Large intestine (tissue), 3 donors: ENCODE measurements at regions not wholly inside any gene's neighbourhood (a gene's known extent, or its start where the extent isn't known, plus 50 kb on each side); places are given as distances from the start of the nearest gene placed in this dataset.
A peak's percentile ranks its signal among the peaks of the same experiment; 100 is the strongest.

Experiments used
- DNase-seq, 2 donors: peaks; one replicate each; pipeline versions ENCODE4 v3.0.0 to v3.0.0-alpha.2; 2013
- H3K27ac ChIP-seq: one replicate; pipeline ENCODE4 v1.5.1; 2013; ENCODE audit warnings: low read length
- H3K27me3 ChIP-seq: 2 replicates; pipeline ENCODE4 v1.6.1; 2013; ENCODE audit warnings: low read length; ENCODE audit not compliant: control insufficient read depth, insufficient read depth
- H3K36me3 ChIP-seq: 2 replicates; pipeline ENCODE4 v1.6.1; 2013; ENCODE audit warnings: low read length; ENCODE audit not compliant: control insufficient read depth, insufficient read depth
- H3K4me1 ChIP-seq: one replicate; pipeline ENCODE4 v1.6.1; 2013; ENCODE audit warnings: low read length; ENCODE audit not compliant: control insufficient read depth, insufficient read depth
- H3K4me3 ChIP-seq: one replicate; pipeline ENCODE4 v1.5.1; 2013; ENCODE audit warnings: low read length
- H3K9me3 ChIP-seq: one replicate; pipeline ENCODE4 v1.6.1; 2013; ENCODE audit warnings: mild to moderate bottlenecking, low read depth, low read length, moderate library complexity; ENCODE audit not compliant: control insufficient read depth
- WGBS: methylation state at CpG from one replicate; pipeline ENCODE4 v1.1.5; 2013; ENCODE audit warnings: low lambda C conversion rate; ENCODE audit not compliant: insufficient coverage; 5-methylcytosine and 5-hydroxymethylcytosine counted together

DNA sequence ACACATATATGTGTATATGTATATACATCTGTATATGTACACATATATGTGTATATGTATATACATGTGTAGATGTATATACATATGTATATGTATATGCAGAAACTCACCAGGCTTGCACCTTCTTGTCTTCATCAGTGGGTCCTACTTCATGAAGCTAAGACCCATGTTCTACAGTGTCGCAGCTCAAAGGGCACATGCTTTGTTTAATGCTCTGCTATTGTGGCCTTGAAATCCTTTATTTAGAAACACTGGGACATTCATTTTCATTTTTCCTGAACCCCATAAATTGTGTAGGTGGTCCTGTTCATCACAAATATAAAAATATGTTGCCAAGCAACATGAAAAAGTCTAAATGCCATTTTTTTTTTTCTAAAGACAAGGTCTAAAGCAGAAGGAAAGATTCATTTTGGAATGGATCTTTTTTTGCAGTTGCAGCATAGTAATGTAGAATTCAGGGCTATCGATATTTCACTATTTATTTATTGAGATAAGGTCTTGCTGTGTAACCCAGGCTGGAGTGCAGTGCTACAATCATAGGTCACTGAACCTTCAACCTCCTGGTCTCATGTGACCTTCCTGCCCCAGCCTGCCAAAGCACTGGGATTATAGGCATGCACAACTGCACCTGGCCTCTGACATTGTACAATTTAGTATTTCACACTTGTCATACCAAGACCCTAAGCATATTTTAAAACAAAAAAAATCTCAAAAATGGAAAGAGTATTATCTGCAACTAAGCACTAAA is 1460.5 kb downstream of the NLGN4Y start:
- no peak overlapping the region for H3K4me3 ChIP-seq
- no peak for DNase-seq
- H3K27me3 ChIP-seq = no peaks in the 10 kb centered on the region
- H3K9me3 ChIP-seq = no peaks in the 10 kb centered on the region
- no peaks in the 10 kb centered on the region for H3K4me1 ChIP-seq
- H3K36me3 ChIP-seq = no peaks in the 10 kb centered on the region
- WGBS = no CpG with 5 or more reads among the region's 2 CpGs
- no peak overlapping the region for H3K27ac ChIP-seq

DNA sequence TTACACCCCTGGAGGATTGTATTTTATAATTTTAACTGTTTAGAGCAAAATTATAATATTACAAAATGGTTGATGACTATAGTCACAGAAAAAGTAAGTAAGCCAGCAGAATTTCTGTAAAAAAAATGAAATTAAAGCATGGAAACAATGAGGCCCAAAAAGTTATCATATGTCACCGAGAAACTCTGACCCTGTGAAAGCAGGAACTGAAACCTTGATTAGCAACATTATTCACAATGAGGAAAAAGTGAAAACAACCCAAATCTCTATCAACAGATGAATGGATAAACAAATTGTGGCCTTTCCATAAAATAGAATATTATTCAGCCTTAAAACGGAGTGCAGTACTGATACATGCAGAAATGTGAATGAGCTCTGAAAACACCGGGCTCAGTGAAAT is 1471.7 kb downstream of the NLGN4Y start:
- Histone ChIP-seq H3K9me3 (no peaks in the 10 kb centered on the region), H3K36me3 (no peaks in the 10 kb centered on the region), H3K4me3 (no peak overlapping the region), H3K4me1 (no peaks in the 10 kb centered on the region), H3K27ac (no peak overlapping the region), H3K27me3 (no peaks in the 10 kb centered on the region)
- no peak for DNase-seq
- WGBS = no CpG with 5 or more reads among the region's 3 CpGs

DNA sequence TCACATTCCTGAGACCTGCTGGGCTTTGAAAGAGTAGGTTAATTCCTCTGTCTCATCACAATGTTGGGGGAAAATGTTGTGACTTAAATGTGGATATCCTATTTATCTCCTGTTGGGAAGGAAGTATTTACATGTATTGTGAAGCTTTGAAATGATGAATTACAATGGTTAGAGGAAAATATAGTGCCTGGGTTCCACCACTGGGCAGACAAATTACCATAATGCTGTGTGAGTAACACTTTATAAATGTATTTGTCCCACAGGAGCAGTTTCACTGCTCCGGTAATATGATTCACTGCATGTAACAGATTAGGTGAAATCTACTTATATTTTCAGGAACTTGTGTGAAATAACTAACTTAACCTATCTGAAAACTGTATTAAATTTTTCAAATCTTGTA is 1476.4 kb downstream of the NLGN4Y start:
- H3K9me3 ChIP-seq = no peaks in the 10 kb centered on the region
- no peak overlapping the region for H3K4me3 ChIP-seq
- no peak for DNase-seq
- H3K4me1 ChIP-seq = no peaks in the 10 kb centered on the region
- WGBS = no CpG with 5 or more reads among the region's 1 CpG
- H3K27me3 ChIP-seq = no peaks in the 10 kb centered on the region
- H3K27ac ChIP-seq = no peak overlapping the region
- H3K36me3 ChIP-seq = no peaks in the 10 kb centered on the region

DNA sequence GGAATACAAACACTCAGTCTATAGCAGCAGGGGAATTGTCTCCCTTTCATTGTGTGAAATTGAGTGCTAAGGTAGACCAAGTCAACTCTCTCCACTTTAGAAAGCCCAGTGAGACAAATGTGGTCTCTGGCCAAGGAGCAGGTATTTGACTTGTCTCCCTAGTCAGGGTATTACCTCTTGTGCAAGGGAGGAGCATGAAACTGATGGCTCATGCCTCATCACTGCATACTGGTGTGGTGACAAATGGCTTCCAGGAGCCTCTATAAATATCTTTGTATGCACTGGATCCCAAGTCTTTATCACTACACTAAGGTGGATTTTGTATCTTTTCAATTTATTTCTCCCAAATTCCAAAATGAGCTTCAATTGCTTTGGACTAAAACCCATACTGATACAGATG is 1477.6 kb downstream of the NLGN4Y start:
- H3K27ac ChIP-seq = no peak overlapping the region
- H3K9me3 ChIP-seq = no peaks in the 10 kb centered on the region
- no peak overlapping the region for H3K4me3 ChIP-seq
- H3K27me3 ChIP-seq = no peaks in the 10 kb centered on the region
- H3K36me3 ChIP-seq = no peaks in the 10 kb centered on the region
- no peak for DNase-seq
- H3K4me1 ChIP-seq = no peaks in the 10 kb centered on the region

DNA sequence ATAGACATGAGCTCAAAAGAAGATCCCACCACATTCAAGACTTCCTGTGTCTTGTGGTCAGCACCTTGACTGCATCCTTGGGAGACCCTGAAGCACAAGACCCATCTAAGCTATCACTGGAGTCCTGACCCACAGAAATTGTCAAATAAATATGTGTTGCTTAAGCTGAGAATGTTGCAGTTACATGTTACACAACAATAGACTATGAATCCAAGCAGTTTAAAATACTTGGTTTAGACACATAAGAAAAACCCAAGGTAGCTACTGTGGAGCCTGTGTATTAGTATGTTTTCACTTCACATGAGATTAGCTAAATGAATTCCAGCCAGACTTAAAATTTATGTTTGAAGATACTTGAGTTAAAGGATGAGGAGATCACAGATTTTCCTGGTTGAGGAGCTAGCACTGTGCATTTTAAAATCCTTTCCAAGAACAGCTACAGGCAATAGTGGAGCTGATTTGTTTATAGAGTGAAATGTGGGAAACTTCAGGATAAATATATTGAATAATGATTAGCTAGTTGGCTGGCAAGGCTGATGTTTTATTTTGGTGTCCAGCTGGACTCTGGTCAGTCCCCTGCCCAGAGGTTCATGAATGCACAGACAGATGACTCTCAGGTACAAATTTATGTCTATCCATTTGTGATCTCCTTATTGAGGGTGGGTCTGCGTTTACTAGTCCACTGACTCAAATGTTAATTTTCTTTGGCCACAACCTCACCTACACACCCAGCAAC is 1527.7 kb downstream of the NLGN4Y start:
- Histone ChIP-seq H3K4me1 (no peaks in the 10 kb centered on the region), H3K27ac (no peak overlapping the region), H3K36me3 (no peaks in the 10 kb centered on the region), H3K9me3 (no peaks in the 10 kb centered on the region), H3K27me3 (no peaks in the 10 kb centered on the region), H3K4me3 (no peak overlapping the region)
- no peak for DNase-seq
- WGBS = no CpG with 5 or more reads among the region's 1 CpG

DNA sequence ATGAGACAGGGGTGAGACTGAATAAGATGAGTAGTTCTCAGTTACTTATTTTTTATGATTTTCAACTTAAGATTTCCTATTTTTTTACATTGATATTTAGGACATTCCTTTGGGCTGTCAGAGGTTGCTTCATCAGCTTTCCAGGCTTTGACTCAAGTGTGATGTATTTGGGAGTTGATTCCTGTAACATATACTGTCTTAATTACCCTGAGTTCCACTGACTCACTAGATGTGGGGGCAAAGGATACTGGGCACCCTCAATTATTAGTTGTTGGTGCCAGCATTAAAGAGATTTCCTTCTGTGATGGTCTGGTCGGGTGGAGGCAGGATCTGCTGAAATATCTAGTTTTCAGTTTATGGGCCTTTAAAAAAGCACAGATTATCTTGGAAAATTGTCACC is 1535.8 kb downstream of the NLGN4Y start:
- no peak for DNase-seq
- no peaks in the 10 kb centered on the region for H3K27me3 ChIP-seq
- no peak overlapping the region for H3K4me3 ChIP-seq
- H3K9me3 ChIP-seq = no peaks in the 10 kb centered on the region
- H3K27ac ChIP-seq = no peak overlapping the region
- no peaks in the 10 kb centered on the region for H3K4me1 ChIP-seq
- H3K36me3 ChIP-seq = no peaks in the 10 kb centered on the region
- no CpG with 5 or more reads among the region's 1 CpG for WGBS

DNA sequence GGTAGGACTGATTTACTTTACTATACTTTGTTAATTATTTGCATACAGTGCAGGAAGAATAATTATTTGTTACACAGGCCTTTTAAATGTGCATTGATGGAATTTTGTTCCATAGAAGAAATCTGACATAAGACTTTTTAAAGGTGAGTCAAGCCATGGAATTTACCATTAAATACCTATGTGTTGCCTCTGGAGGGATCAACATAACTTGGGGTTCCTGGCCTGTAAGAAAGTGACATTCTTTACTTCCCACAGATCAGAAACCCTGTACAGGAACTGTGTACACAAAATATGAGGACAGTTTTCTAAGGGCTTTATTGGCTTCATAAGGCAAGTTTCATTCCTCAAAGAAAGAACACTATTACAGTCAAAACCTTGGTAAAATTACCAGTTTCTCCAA is 1536.4 kb downstream of the NLGN4Y start:
- Histone ChIP-seq H3K36me3 (no peaks in the 10 kb centered on the region), H3K4me1 (no peaks in the 10 kb centered on the region), H3K9me3 (no peaks in the 10 kb centered on the region)

DNA sequence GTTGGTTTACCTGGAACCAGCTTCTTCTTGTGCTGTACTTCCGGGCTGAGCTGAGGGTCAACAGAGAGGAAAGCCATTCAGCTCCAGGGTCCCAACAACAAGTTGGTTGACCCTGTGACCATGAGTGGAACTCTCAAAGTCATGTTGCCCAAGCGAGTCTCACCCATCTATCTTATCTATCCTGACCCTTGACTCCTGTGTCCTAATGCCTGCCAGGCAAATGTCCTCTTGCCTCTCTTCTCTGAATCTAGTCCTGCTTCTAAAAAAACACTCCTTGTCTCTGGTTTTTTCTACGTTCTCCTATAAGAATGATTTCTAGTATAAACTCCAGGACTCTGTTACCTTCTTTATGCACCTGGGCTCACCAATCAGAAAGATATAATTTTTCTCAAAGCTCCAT is 1547.6 kb downstream of the NLGN4Y start:
- Histone ChIP-seq H3K36me3 (no peaks in the 10 kb centered on the region), H3K9me3 (no peaks in the 10 kb centered on the region), H3K27me3 (no peaks in the 10 kb centered on the region), H3K27ac (no peak overlapping the region), H3K4me3 (no peak overlapping the region), H3K4me1 (no peaks in the 10 kb centered on the region)
- DNase-seq = no peak
- no CpG with 5 or more reads among the region's 3 CpGs for WGBS

More for the DNA sequence above, 1536.4 kb downstream of the NLGN4Y start:
- no peaks in the 10 kb centered on the region for H3K27me3 ChIP-seq
- no peak overlapping the region for H3K27ac ChIP-seq
- no peak for DNase-seq
- H3K4me3 ChIP-seq = no peak overlapping the region

DNA sequence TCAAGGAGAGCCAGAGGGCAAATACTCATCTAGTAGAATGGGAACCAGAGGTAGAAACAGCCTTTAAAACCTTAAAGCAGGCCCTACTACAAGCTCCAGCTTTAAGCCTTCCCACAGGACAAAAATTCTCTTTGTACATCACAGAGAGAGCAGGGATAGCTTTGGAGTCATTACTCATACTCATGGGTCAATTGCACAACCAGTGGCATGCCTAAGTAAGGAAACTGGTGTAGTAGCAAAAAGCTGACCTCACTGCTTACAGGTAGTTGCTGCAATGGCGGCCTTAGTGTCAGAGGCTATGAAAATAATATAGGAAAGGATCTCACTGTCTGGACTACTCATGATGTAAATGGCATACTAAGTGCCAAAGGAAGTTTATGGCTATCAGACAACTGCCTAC is 1551.4 kb downstream of the NLGN4Y start:
- Histone ChIP-seq H3K4me1 (no peaks in the 10 kb centered on the region), H3K27me3 (no peaks in the 10 kb centered on the region), H3K9me3 (no peaks in the 10 kb centered on the region), H3K4me3 (no peak overlapping the region), H3K27ac (no peak overlapping the region), H3K36me3 (no peaks in the 10 kb centered on the region)
- no peak for DNase-seq
- no CpG with 5 or more reads among the region's 1 CpG for WGBS

DNA sequence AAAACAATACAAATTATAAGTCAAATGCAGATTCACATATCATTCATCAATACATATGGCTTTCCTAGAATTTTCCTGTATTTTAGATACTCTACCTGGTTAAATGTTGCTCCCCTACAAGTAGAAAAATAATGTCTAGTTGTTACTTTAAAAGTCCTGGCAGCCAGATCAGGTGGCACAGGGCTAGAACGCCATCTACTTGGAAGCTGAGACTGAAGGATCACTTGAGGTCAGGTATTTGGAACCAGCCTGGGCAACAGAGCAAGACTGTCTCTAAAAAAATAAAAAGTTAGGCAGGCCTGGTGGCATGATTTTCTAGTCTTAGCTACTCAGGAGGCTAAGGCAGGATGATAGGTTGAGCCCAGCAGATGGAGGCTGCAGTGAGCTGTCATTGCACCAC is 1573.0 kb downstream of the NLGN4Y start:
- Histone ChIP-seq H3K9me3 (no peaks in the 10 kb centered on the region), H3K27ac (no peak overlapping the region), H3K27me3 (no peaks in the 10 kb centered on the region), H3K36me3 (no peaks in the 10 kb centered on the region), H3K4me3 (no peak overlapping the region), H3K4me1 (no peaks in the 10 kb centered on the region)
- no peak for DNase-seq
- no CpG with 5 or more reads among the region's 1 CpG for WGBS

DNA sequence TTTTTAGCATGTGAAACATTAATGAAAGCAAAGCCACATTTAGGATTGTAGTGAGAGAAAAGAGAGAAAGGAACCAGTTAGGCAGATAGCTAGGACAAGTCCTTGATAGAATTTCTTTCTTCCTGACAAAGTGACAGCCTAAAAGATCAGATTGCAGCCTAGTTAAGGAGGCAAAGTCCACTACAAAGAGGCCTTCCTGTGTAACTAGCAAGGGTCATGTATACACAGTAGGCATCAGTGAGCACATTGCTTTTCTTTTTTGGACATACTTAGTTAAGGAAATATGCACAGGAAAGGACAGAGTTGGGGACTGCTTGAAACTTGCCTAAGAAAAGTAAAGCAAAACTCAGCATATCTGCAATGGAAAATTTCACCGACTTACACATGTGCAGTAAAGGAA is 1577.5 kb downstream of the NLGN4Y start:
- peak in 1 of 2 donors; percentile 42 for DNase-seq
- WGBS = no CpG with 5 or more reads among the region's 1 CpG

More for the DNA sequence above, 1577.5 kb downstream of the NLGN4Y start:
- Histone ChIP-seq H3K4me1 (no peaks in the 10 kb centered on the region), H3K27me3 (no peaks in the 10 kb centered on the region), H3K36me3 (no peaks in the 10 kb centered on the region), H3K9me3 (no peaks in the 10 kb centered on the region), H3K4me3 (no peak overlapping the region), H3K27ac (no peak overlapping the region)
